K562 (cell line): ENCODE measurements at regions not wholly inside any gene's neighbourhood (a gene's known extent, or its start where the extent isn't known, plus 50 kb on each side); places are given as distances from the start of the nearest gene placed in this dataset.

ENCODE experiments used
- ATAC-seq: fragments of 200-7000 bp; cut with Tn5 transposase; 3 replicates; pipeline ENCODE4 v1.9.1; 2020; ENCODE audit warnings: moderate library complexity
- BruUV-seq: library from RNA; stranded (reverse); fragments of 400-500 nt; replicated peaks from 2 replicates; lab custom pipeline; 2021; lab: Mats Ljungman, UMichigan
- CTCF ChIA-PET: fragments of 300-600 bp; formaldehyde crosslinking; extraction: SDS; loops from one replicate; lab custom pipeline; 2021; ENCODE audit warnings: low intra/inter-chr PET ratio; lab: Yijun Ruan, JAX
- POLR2A ChIA-PET: fragments of 300-600, 350-650 bp; sonication (Branson Sonifier 250); formaldehyde crosslinking; extraction: SDS; loops from one replicate; lab custom pipeline; 2021; ENCODE audit warnings: antibody characterized with exemption, inconsistent platforms; lab: Yijun Ruan, JAX
- DNase-seq, 4 experiments: peaks; one replicate each; pipeline versions ENCODE4 v3.0.0 to v3.0.0-alpha.2; 2011 to 2018; ENCODE audit warnings: low spot score in 3 of 4, mixed read lengths in 3 of 4; ENCODE audit errors: extremely low read depth in 1 of 4
- FAIRE-seq: peaks from 2 replicates; lab custom pipeline; 2011; peaks lifted over from hg19 to GRCh38; lab: Jason Lieb, UNC
- H2AFZ ChIP-seq: 2 replicates; pipeline ENCODE4 v1.6.0; 2011; ENCODE audit warnings: low read depth, low read length, control low read depth, inconsistent platforms
- H3K27ac ChIP-seq: fragments of 200-600 bp; 3 replicates; pipeline ENCODE4 v1.8.0; 2011; ENCODE audit warnings: low read depth, mild to moderate bottlenecking, control low read depth, inconsistent platforms, low read length, moderate library complexity, mixed read lengths; ENCODE audit errors: extremely low read depth
- H3K27me3 ChIP-seq, 2 experiments: fragments of 300-600 bp in 1 of 2; 2 replicates in 1 of 2; 3 replicates in 1 of 2; pipeline versions ENCODE4 v1.6.0 to v1.8.0; 2011; ENCODE audit warnings: inconsistent platforms in 2 of 2, low read length in 2 of 2, mild to moderate bottlenecking in 1 of 2, mixed read lengths in 1 of 2, moderate library complexity in 1 of 2; ENCODE audit not compliant: control insufficient read depth in 2 of 2, insufficient read depth in 2 of 2
- H3K36me3 ChIP-seq: fragments of 300-600 bp; 3 replicates; pipeline ENCODE4 v1.8.0; 2011; ENCODE audit warnings: mild to moderate bottlenecking, low read length, inconsistent platforms; ENCODE audit not compliant: control insufficient read depth, insufficient read depth
- H3K4me1 ChIP-seq, 2 experiments: fragments of 200-600 bp in 1 of 2; replicated peaks in 1 of 2; 2 replicates in 1 of 2; 3 replicates in 1 of 2; pipeline versions ENCODE4 v1.5.1 to v1.8.0; 2011; ENCODE audit warnings: inconsistent platforms in 2 of 2, low read length in 2 of 2, mild to moderate bottlenecking in 1 of 2, mixed read lengths in 1 of 2, moderate library complexity in 1 of 2; ENCODE audit not compliant: control insufficient read depth in 2 of 2, insufficient read depth in 2 of 2
- H3K4me2 ChIP-seq: 2 replicates; pipeline ENCODE4 v1.6.1; 2011; ENCODE audit warnings: low read length, control low read depth, inconsistent platforms, mixed read lengths; ENCODE audit not compliant: insufficient read depth
- H3K4me3 ChIP-seq: fragments of 200-600 bp; sonication (generic), shearing (Covaris generic); 2 replicates; pipeline ENCODE4 v1.5.1; 2016; ENCODE audit warnings: control low read depth, inconsistent platforms
- H3K79me2 ChIP-seq: fragments of 200-600 bp; 3 replicates; pipeline ENCODE4 v1.8.0; 2011; ENCODE audit warnings: low read length, inconsistent platforms; ENCODE audit not compliant: control insufficient read depth, insufficient read depth
- H3K9ac ChIP-seq, 2 experiments: 2 replicates each; pipeline versions ENCODE4 v1.6.0 to v1.6.1; 2011; ENCODE audit warnings: low read depth in 2 of 2, low read length in 2 of 2, control low read depth in 1 of 2, inconsistent platforms in 1 of 2, mild to moderate bottlenecking in 1 of 2, mixed read lengths in 1 of 2; ENCODE audit not compliant: insufficient read depth in 1 of 2
- H3K9me1 ChIP-seq: one replicate; pipeline ENCODE4 v1.6.0; 2011; ENCODE audit warnings: inconsistent platforms, mild to moderate bottlenecking, low read length, moderate library complexity; ENCODE audit not compliant: control insufficient read depth, insufficient read depth
- H3K9me3 ChIP-seq: replicated peaks from 2 replicates; pipeline ENCODE4 v1.5.1; 2011; ENCODE audit warnings: low read depth, low read length, inconsistent platforms; ENCODE audit not compliant: control insufficient read depth, insufficient read depth
- H4K20me1 ChIP-seq: replicated peaks from 2 replicates; pipeline ENCODE4 v1.6.1; 2011; ENCODE audit warnings: low read length, inconsistent platforms, mixed read lengths; ENCODE audit not compliant: control insufficient read depth, insufficient read depth
- CCNT2 ChIP-seq: IDR thresholded peaks from 2 replicates; pipeline ENCODE4 v1.6.1; 2011; ENCODE audit warnings: borderline replicate concordance, low read depth, mild to moderate bottlenecking, moderate library complexity, mixed read lengths, low read length; ENCODE audit not compliant: insufficient read length; ENCODE audit errors: extremely low read depth
- ETV5 ChIP-seq: sonication (generic); formaldehyde crosslinking; IDR thresholded peaks from 2 replicates; pipeline ENCODE4 v1.4.0; 2020; ENCODE audit warnings: low read depth, mild to moderate bottlenecking, missing genetic modification reagents
- HDAC3 ChIP-seq: fragments of 450-650 bp; IDR thresholded peaks from 2 replicates; pipeline ENCODE4 v1.6.1; 2018; ENCODE audit warnings: borderline replicate concordance, mild to moderate bottlenecking, moderate library complexity; ENCODE audit not compliant: partially characterized antibody
- KLF13 ChIP-seq: fragments of 450-650 bp; IDR thresholded peaks from 2 replicates; pipeline ENCODE4 v1.6.1; 2016; ENCODE audit warnings: missing genetic modification characterization, low read depth, mild to moderate bottlenecking, missing compliant biosample characterization, moderate library complexity, borderline replicate concordance
- NCOA2 ChIP-seq, 2 experiments: fragments of 450-650 bp; IDR thresholded peaks; 2 replicates each; pipeline ENCODE4 v1.6.1; 2018; ENCODE audit warnings: mild to moderate bottlenecking in 2 of 2, moderate library complexity in 1 of 2; ENCODE audit not compliant: partially characterized antibody in 2 of 2
- STAT6 ChIP-seq: sonication (generic); formaldehyde crosslinking; IDR thresholded peaks from 2 replicates; pipeline ENCODE4 v1.8.1; 2023; ENCODE audit warnings: mild to moderate bottlenecking, missing genetic modification reagents
- ZBTB17 ChIP-seq: fragments of 450-650 bp; formaldehyde crosslinking; IDR thresholded peaks from 2 replicates; pipeline ENCODE4 v1.4.0; 2020; ENCODE audit warnings: mild to moderate bottlenecking
- ZFPM2 ChIP-seq: fragments of 250-450 bp; sonication (Bioruptor Pico); IDR thresholded peaks from 2 replicates; pipeline ENCODE4 v1.5.1; 2022; ENCODE audit warnings: mild to moderate bottlenecking
- ZNF165 ChIP-seq: fragments of 250-450 bp; sonication (Bioruptor Pico); IDR thresholded peaks from 2 replicates; pipeline ENCODE4 v1.4.0; 2020; ENCODE audit warnings: borderline replicate concordance
- WGBS: fragments of 100-300 bp; shearing (Covaris generic); methylation state at CpG from one replicate; pipeline ENCODE4 v1.1.6; 2016; ENCODE audit warnings: low coverage, mixed read lengths; ENCODE audit not compliant: insufficient coverage; ENCODE audit errors: missing lambda C conversion rate; 5-methylcytosine and 5-hydroxymethylcytosine counted together
- in situ Hi-C: fragments of 300-500 bp; cut with MboI; formaldehyde crosslinking; loops from 4 replicates; pipeline ENCODE4 v1.15.0; 2018; ENCODE audit warnings: inconsistent platforms, mixed read lengths
- intact Hi-C: fragments of 100-400 bp; cut with micrococcal nuclease; formaldehyde crosslinking; loops from 2 replicates; pipeline ENCODE4 v1.14.2; 2022
- TF ChIP-seq, protein P1 (sequence below), 3 experiments: fragments of 200-800 bp in 1 of 3; sonication (Bioruptor generic) in 1 of 3; sonication (generic) in 1 of 3; formaldehyde crosslinking in 1 of 3; IDR thresholded peaks; 2 replicates each; pipeline versions ENCODE4 v1.6.1 to v1.8.0; 2016 to 2022; ENCODE audit warnings: mild to moderate bottlenecking in 2 of 3, missing compliant biosample characterization in 2 of 3, missing genetic modification characterization in 2 of 3, missing genetic modification reagents in 1 of 3
- TF ChIP-seq, protein P2 (sequence below): fragments of 150-350 bp; conservative IDR thresholded peaks from 2 replicates; pipeline ENCODE4 v1.6.1; 2014; ENCODE audit warnings: low read length
- TF ChIP-seq, protein P3 (sequence below), 2 experiments: fragments of 200-800 bp in 1 of 2; sonication (Bioruptor generic) in 1 of 2; sonication (generic) in 1 of 2; formaldehyde crosslinking in 1 of 2; IDR thresholded peaks in 1 of 2; conservative IDR thresholded peaks in 1 of 2; 2 replicates each; pipeline versions ENCODE4 v1.5.0 to v1.6.1; 2016 to 2020; ENCODE audit warnings: missing compliant biosample characterization in 1 of 2, missing genetic modification characterization in 1 of 2, missing genetic modification reagents in 1 of 2

- FAIRE-seq (no peak), DNase-seq (no peak), ATAC-seq (no peak)
- H3K9me3 ChIP-seq: no peaks in the 10 kb centered on the region; the same call in 1 of the 2 replicates
- TF ChIP-seq ZFPM2 (CRISPR knock-in tag): no peak
- no peak for TF ChIP-seq CCNT2
- no peak for TF ChIP-seq ETV5
- TF ChIP-seq, protein P1, sequence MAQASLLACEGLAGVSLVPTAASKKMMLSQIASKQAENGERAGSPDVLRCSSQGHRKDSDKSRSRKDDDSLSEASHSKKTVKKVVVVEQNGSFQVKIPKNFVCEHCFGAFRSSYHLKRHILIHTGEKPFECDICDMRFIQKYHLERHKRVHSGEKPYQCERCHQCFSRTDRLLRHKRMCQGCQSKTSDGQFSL (CRISPR knock-in tag; IDR thresholded peaks at IDR 0.05): no peak
- TF ChIP-seq, protein P1 (tag; IDR thresholded peaks at IDR 0.05): no peak
- TF ChIP-seq, protein P2, sequence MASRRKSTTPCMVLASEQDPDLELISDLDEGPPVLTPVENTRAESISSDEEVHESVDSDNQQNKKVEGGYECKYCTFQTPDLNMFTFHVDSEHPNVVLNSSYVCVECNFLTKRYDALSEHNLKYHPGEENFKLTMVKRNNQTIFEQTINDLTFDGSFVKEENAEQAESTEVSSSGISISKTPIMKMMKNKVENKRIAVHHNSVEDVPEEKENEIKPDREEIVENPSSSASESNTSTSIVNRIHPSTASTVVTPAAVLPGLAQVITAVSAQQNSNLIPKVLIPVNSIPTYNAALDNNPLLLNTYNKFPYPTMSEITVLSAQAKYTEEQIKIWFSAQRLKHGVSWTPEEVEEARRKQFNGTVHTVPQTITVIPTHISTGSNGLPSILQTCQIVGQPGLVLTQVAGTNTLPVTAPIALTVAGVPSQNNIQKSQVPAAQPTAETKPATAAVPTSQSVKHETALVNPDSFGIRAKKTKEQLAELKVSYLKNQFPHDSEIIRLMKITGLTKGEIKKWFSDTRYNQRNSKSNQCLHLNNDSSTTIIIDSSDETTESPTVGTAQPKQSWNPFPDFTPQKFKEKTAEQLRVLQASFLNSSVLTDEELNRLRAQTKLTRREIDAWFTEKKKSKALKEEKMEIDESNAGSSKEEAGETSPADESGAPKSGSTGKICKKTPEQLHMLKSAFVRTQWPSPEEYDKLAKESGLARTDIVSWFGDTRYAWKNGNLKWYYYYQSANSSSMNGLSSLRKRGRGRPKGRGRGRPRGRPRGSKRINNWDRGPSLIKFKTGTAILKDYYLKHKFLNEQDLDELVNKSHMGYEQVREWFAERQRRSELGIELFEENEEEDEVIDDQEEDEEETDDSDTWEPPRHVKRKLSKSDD: no peak
- no peak for TF ChIP-seq HDAC3
- no peak for TF ChIP-seq NCOA2 (IDR thresholded peaks at IDR 0.05; ENCODE audit: partially characterized antibody in 2 of 2)
- TF ChIP-seq STAT6: no peak
- TF ChIP-seq, protein P3, sequence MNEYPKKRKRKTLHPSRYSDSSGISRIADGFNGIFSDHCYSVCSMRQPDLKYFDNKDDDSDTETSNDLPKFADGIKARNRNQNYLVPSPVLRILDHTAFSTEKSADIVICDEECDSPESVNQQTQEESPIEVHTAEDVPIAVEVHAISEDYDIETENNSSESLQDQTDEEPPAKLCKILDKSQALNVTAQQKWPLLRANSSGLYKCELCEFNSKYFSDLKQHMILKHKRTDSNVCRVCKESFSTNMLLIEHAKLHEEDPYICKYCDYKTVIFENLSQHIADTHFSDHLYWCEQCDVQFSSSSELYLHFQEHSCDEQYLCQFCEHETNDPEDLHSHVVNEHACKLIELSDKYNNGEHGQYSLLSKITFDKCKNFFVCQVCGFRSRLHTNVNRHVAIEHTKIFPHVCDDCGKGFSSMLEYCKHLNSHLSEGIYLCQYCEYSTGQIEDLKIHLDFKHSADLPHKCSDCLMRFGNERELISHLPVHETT (CRISPR knock-in tag; conservative IDR thresholded peaks at IDR 0.05 in 1 of 2, IDR thresholded peaks at IDR 0.05 in 1 of 2): no peak
- TF ChIP-seq ZNF165: no peak
- no peak for TF ChIP-seq KLF13 (tag)
- no peak for TF ChIP-seq ZBTB17 (CRISPR knock-in tag)
- no peaks in the 10 kb centered on the region for H3K79me2 ChIP-seq
- ChIA-PET CTCF (no interaction called here), POLR2A (interaction anchor here (1.1 kb wide), 1 partner anchor 12 kb away, joined by 3 read pairs; no protein-coding TSS in a partner anchor)
- BruUV-seq: no TSS peak
- no peaks in the 10 kb centered on the region for H3K27me3 ChIP-seq
- intact Hi-C loops (no loop called here), in situ Hi-C loops (no loop called here)
- H3K36me3 ChIP-seq: no peaks in the 10 kb centered on the region
- no peak overlapping the region for H3K4me2 ChIP-seq
- no peak overlapping the region for H3K9ac ChIP-seq
- H4K20me1 ChIP-seq: no peaks in the 10 kb centered on the region
- H3K9me1 ChIP-seq: no peaks in the 10 kb centered on the region
- no peaks in the 10 kb centered on the region for H3K4me1 ChIP-seq
- no peak overlapping the region for H3K27ac ChIP-seq
- WGBS: 0% methylated on average over 1 of the region's 1 CpG
- no peak overlapping the region for H2AFZ ChIP-seq
- H3K4me3 ChIP-seq: no peak overlapping the region
Observed at GRCh38 chr18:28689588-28689987, 512.7 kb upstream of the CDH2 start.
